SK-N-MC (cell line): ENCODE measurements at regions not wholly inside any gene's neighbourhood (a gene's known extent, or its start where the extent isn't known, plus 50 kb on each side); places are given as distances from the start of the nearest gene placed in this dataset.

Experiments used
- EZH2 ChIP-seq: fragments of 200-600 bp; sonication (generic); IDR thresholded peaks from one replicate; pipeline ENCODE4 v1.6.1; 2017; ENCODE audit warnings: antibody characterized with exemption
- FOXP2 ChIP-seq: optimal IDR thresholded peaks from 2 replicates; pipeline ENCODE3; 2011; ENCODE audit warnings: mild to moderate bottlenecking, moderate library complexity; ENCODE audit not compliant: insufficient read depth; ENCODE audit errors: extremely low read length, control extremely low read depth
- POLR2AphosphoS5 ChIP-seq: IDR thresholded peaks from 2 replicates; pipeline ENCODE4 v1.6.1; 2012; ENCODE audit warnings: mild to moderate bottlenecking, low read depth, low read length, borderline replicate concordance

GRCh38 chr12:118763234-118763633 is 218.1 kb upstream of the SRRM4 start:
- TF ChIP-seq EZH2 (no peak), POLR2AphosphoS5 (no peak), FOXP2 (no peak)
